ENCODE measurements at regions not wholly inside any gene's neighbourhood (a gene's known extent, or its start where the extent isn't known, plus 50 kb on each side); places are given as distances from the start of the nearest gene placed in this dataset.
"Not testable (repeated sequence)": the region's sequence is repeated elsewhere in the genome, so short reads cannot be mapped to it uniquely, and the experiment has no call there.

DNA sequence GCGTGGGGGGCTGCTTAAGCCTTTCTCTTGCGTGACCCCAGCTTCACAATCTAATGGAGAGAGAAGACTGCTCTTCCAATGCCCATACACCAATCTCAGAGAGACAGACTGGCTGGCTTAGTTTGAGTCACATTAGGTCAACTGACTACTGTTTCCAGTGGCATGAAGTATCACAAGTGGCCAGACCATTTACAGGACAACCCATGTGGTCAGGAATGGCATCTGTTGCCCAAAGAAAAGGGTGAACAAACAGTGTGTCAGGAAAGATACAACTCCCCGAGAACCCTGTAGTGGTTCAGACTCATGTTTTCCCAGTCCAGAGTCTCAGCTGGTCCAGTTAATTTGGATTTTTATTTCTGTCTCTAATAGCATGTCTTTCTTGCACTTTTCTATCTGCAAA lies 177.4 kb upstream of the IL12B start:
- DNase-seq = no peak
- peaks cover 1 to 3% of the 10 kb centered on the region in 2 donors for H3K9me3 Mint-ChIP-seq
- no peaks in the 10 kb centered on the region for H3K36me3 Mint-ChIP-seq
- no peak for ATAC-seq (replicated peaks)
- peaks cover 7 to 9% of the 10 kb centered on the region in 2 donors for H3K27me3 Mint-ChIP-seq
- H3K4me3 Mint-ChIP-seq = no peak overlapping the region
- peaks cover 3 to 4% of the 10 kb centered on the region in 2 donors for H3K4me1 Mint-ChIP-seq
- no peak overlapping the region for H3K27ac Mint-ChIP-seq

DNA sequence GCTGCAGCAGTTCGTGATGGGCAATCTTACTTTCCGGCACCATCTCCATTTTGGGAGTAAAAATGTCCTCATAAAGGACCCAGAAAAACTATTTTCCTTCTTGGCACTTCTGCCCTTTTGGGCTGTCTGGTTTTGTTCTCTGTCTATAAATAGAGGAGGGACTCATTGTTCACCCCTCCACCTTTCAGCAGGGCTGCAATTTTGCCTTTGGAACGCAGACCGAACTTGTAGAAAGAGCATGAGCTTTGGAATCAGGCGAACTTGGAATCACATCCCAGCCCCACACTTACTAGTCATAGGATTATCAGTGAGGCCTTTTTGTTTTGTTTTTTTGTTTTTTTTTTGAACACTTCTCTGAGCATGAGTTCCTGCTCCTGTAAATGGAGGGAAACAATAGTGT lies 178.1 kb upstream of the IL12B start:
- no peak overlapping the region for H3K4me3 Mint-ChIP-seq
- peaks cover 1 to 3% of the 10 kb centered on the region in 2 donors for H3K9me3 Mint-ChIP-seq
- no peaks in the 10 kb centered on the region for H3K36me3 Mint-ChIP-seq
- no peak for DNase-seq
- no peak for ATAC-seq (replicated peaks)
- H3K27me3 Mint-ChIP-seq = peaks cover 7 to 9% of the 10 kb centered on the region in 2 donors
- no peak overlapping the region for H3K27ac Mint-ChIP-seq
- H3K4me1 Mint-ChIP-seq = peaks cover 3 to 4% of the 10 kb centered on the region in 2 donors

DNA sequence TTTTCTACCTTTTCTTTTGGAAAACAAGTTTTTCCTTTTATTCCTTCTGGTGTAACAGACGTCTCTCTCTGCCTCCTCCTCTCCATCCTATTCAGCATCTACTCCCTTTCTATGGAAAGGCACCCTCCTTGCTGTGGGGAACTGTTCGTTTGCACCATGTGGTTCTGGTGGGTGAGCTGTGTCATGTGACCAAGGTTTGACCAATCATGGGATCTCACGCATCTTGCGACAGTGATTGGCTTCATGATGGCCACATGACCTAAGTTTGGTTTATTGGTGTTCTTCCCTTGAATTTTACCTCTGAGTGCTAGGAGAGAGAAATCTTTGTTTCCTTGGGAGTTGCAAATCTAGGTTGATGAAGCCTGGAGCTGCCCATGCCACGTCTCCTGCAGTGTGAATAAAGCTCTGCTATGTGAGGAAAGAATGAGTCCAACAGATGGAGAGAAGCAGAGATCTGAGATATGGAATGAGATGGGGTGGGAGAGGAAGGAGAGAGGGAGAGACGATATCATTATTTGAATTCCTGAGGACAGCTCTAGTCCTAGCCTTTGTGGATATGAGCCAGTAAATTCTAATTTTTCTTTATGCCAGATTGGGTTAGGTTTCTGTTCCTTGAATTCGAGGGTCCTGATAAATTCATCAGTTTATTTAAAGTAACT lies 178.8 kb upstream of the IL12B start:
- no peak for DNase-seq
- Mint-ChIP-seq H3K27me3 (peaks cover 9% of the 10 kb centered on the region in 2 donors), H3K4me1 (peaks cover 3 to 4% of the 10 kb centered on the region in 2 donors), H3K4me3 (no peak overlapping the region), H3K9me3 (peaks cover 1 to 3% of the 10 kb centered on the region in 2 donors), H3K27ac (no peak overlapping the region), H3K36me3 (no peaks in the 10 kb centered on the region)
- ATAC-seq (replicated peaks) = no peak

DNA sequence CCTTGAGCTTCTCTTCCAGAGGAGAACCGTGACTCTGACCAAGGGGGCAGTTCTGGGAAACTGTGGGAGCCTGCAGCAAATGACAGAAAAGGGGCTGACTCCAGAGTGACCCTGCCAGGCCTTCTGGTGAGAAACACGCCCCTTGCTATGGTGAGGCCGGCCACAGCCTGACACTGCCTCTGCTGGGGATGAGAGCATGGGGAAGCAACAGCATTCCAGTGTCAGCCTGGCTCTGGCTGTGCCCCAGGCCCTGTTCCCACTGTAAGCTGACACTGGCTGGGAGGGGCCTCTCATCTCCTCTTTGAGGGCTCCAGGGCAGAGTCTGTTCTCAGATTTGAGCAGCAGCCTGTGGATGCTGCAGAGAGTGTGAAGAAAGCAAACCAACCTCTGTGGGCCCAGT lies 180.0 kb upstream of the IL12B start:
- Mint-ChIP-seq H3K9me3 (peaks cover 1 to 3% of the 10 kb centered on the region in 2 donors), H3K4me3 (no peak overlapping the region), H3K27me3 (peaks cover 12 to 13% of the 10 kb centered on the region in 2 donors), H3K27ac (no peak overlapping the region), H3K4me1 (peaks cover 0 to 3% of the 10 kb centered on the region in 2 donors), H3K36me3 (no peaks in the 10 kb centered on the region)
- ATAC-seq (replicated peaks) = no peak
- no peak for DNase-seq

GRCh38 chr5:159511570-159511969 lies 181.3 kb upstream of the IL12B start:
- peaks cover 9 to 15% of the 10 kb centered on the region in 2 donors for H3K27me3 Mint-ChIP-seq
- no peaks in the 10 kb centered on the region for H3K36me3 Mint-ChIP-seq
- peaks cover 1 to 3% of the 10 kb centered on the region in 2 donors for H3K9me3 Mint-ChIP-seq
- ATAC-seq (replicated peaks) (no peak), DNase-seq (no peak)
- no peak overlapping the region for H3K4me3 Mint-ChIP-seq
- peaks cover 0 to 6% of the 10 kb centered on the region in 2 donors for H3K4me1 Mint-ChIP-seq
- H3K27ac Mint-ChIP-seq = no peak overlapping the region

DNA sequence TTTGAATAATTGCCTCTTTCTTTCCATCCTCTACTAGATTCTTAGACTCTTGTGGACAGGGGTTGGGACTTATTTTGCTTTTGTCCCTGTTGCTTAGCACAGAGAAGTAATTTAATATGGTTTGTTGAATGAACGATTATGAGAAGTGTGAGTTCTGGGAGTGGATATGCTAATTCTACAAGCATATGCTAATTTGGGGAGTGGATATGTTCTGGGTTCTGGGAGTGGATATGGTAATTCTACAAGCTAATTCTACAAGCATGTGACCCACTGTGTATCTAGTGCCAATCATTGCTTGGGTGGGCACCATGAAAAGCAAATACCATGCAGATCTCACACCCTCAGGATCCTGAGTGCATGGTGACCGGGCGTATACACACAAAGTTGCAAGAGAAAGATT lies 181.8 kb upstream of the IL12B start:
- no peak overlapping the region for H3K27ac Mint-ChIP-seq

DNA sequence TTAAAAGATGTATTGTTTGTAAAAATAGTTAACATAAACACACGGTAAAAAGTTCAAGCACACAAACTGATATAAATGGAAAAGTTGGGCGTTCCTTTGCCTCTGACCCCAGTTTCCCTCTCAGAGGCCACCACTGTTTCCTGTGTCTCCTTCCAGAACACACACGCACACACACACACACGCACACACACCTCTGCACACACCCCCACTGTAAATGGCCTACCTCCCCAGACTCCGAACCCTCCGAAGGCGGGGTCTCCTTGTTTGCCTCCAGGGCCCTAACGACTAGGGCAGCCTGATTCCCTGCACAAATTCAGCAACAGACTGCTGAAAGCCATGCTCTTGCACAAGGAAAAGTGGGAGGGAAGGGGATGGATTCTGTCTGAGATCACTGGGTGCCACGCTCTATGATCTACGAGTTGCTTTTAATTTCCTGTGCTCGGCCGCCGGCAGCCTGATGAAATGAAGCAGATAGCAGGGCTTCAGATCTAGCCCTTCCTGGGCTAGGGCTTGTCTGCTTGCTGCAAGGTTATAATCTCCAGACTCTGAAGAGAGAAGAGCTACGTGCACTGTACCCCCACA lies 184.0 kb upstream of the IL12B start:
- Mint-ChIP-seq H3K27ac (no peak overlapping the region), H3K4me3 (no peak overlapping the region), H3K4me1 (peaks cover 0 to 6% of the 10 kb centered on the region in 2 donors), H3K9me3 (no peaks in the 10 kb centered on the region), H3K27me3 (peaks cover 4 to 10% of the 10 kb centered on the region in 2 donors), H3K36me3 (no peaks in the 10 kb centered on the region)
- DNase-seq = no peak
- no peak for ATAC-seq (replicated peaks)

More for the DNA sequence above, 181.8 kb upstream of the IL12B start:
- DNase-seq (no peak), ATAC-seq (replicated peaks) (no peak)
- peaks cover 0 to 6% of the 10 kb centered on the region in 2 donors for H3K4me1 Mint-ChIP-seq
- peaks cover 1 to 3% of the 10 kb centered on the region in 2 donors for H3K9me3 Mint-ChIP-seq
- H3K36me3 Mint-ChIP-seq = no peaks in the 10 kb centered on the region
- no peak overlapping the region for H3K4me3 Mint-ChIP-seq
- peaks cover 9 to 15% of the 10 kb centered on the region in 2 donors for H3K27me3 Mint-ChIP-seq

- H3K27me3 Mint-ChIP-seq = peaks cover 4 to 10% of the 10 kb centered on the region in 2 donors
- no peak for DNase-seq
- ATAC-seq (replicated peaks) = peak; percentile 35 to 41
- no peaks in the 10 kb centered on the region for H3K36me3 Mint-ChIP-seq
- H3K27ac Mint-ChIP-seq = no peak overlapping the region
- no peaks in the 10 kb centered on the region for H3K9me3 Mint-ChIP-seq
- H3K4me1 Mint-ChIP-seq = peaks cover 0 to 6% of the 10 kb centered on the region in 2 donors
- H3K4me3 Mint-ChIP-seq = no peak overlapping the region
Measured at GRCh38 chr5:159515197-159515596, 184.9 kb upstream of the IL12B start.

- DNase-seq (peak; percentile 58), ATAC-seq (replicated peaks) (peak; percentile 88 to 91)
- peaks cover 0 to 6% of the 10 kb centered on the region in 2 donors for H3K4me1 Mint-ChIP-seq
- H3K4me3 Mint-ChIP-seq = no peak overlapping the region
- no peaks in the 10 kb centered on the region for H3K9me3 Mint-ChIP-seq
- H3K27me3 Mint-ChIP-seq = peaks cover 4 to 10% of the 10 kb centered on the region in 2 donors
- no peak overlapping the region for H3K27ac Mint-ChIP-seq
- no peaks in the 10 kb centered on the region for H3K36me3 Mint-ChIP-seq
Measured at GRCh38 chr5:159515909-159516415, 185.7 kb upstream of the IL12B start.

DNA sequence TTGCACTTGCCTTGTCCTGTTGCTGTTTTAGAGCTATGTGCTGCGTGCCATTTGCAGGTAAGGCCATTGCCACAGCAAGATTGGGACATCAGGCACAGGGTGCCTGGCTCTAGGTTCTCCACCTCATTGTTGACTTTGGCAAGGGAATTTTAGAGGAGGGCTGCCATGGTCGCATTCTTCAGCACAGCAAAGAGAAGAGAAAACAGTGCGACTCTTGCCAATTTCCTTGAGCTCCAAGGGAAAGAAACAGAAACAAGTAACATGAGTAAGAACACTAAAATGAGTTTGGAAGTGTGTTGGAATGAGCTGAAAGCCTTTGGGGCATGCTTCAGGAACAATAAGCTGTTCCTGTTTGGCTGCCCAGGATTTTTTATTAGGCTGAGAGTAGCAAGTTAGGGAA lies 188.1 kb upstream of the IL12B start:
- H3K27ac Mint-ChIP-seq = no peak overlapping the region
- ATAC-seq (replicated peaks) = no peak
- peaks cover 0 to 6% of the 10 kb centered on the region in 2 donors for H3K4me1 Mint-ChIP-seq
- no peaks in the 10 kb centered on the region for H3K9me3 Mint-ChIP-seq
- H3K36me3 Mint-ChIP-seq = no peaks in the 10 kb centered on the region
- no peak overlapping the region for H3K4me3 Mint-ChIP-seq
- no peak for DNase-seq
- H3K27me3 Mint-ChIP-seq = peaks cover 4 to 10% of the 10 kb centered on the region in 2 donors

GRCh38 chr5:159519365-159519764 lies 189.1 kb upstream of the IL12B start:
- peaks cover 4 to 6% of the 10 kb centered on the region in 2 donors for H3K27me3 Mint-ChIP-seq
- peaks cover 0 to 6% of the 10 kb centered on the region in 2 donors for H3K4me1 Mint-ChIP-seq
- DNase-seq (no peak), ATAC-seq (replicated peaks) (no peak)
- no peaks in the 10 kb centered on the region for H3K9me3 Mint-ChIP-seq
- H3K27ac Mint-ChIP-seq = no peak overlapping the region
- H3K4me3 Mint-ChIP-seq = no peak overlapping the region
- H3K36me3 Mint-ChIP-seq = no peaks in the 10 kb centered on the region

- Mint-ChIP-seq H3K27ac (no peak overlapping the region), H3K4me1 (peaks cover 0 to 6% of the 10 kb centered on the region in 2 donors), H3K9me3 (peaks cover 0 to 2% of the 10 kb centered on the region in 2 donors), H3K27me3 (no peaks in the 10 kb centered on the region), H3K4me3 (no peak overlapping the region), H3K36me3 (no peaks in the 10 kb centered on the region)
- ATAC-seq (replicated peaks) (no peak), DNase-seq (no peak)
Measured at GRCh38 chr5:159522841-159523240, 192.6 kb upstream of the IL12B start.

DNA sequence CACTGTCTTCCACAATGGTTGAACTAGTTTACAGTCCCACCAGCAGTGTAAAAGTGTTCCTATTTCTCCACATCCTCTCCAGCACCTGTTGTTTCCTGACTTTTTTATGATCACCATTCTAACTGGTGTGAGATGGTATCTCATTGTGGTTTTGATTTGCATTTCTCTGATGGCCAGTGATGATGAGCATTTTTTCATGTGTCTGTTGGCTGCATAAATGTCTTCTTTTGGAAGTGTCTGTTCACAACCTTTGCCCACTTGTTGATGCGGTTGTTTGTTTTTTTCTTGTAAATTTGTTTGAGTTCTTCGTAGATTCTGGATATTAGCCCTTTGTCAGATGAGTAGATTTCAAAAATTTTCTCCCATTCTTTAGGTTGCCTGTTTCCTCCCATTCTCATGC lies 194.0 kb upstream of the IL12B start:
- not testable (repeated sequence) for H3K4me1 Mint-ChIP-seq

GRCh38 chr5:159525117-159525516 lies 194.8 kb upstream of the IL12B start:
- Mint-ChIP-seq H3K27ac (no peak overlapping the region), H3K27me3 (no peaks in the 10 kb centered on the region), H3K36me3 (peaks cover 0 to 4% of the 10 kb centered on the region in 2 donors), H3K4me3 (no peak overlapping the region), H3K4me1 (peaks cover 0 to 6% of the 10 kb centered on the region in 2 donors), H3K9me3 (peaks cover 0 to 5% of the 10 kb centered on the region in 2 donors)
- DNase-seq = no peak
- ATAC-seq (replicated peaks) = no peak

More for the DNA sequence above, 194.0 kb upstream of the IL12B start:
- ATAC-seq (replicated peaks); H3K27me3 Mint-ChIP-seq; DNase-seq; H3K27ac Mint-ChIP-seq; H3K9me3 Mint-ChIP-seq; H3K4me3 Mint-ChIP-seq; H3K36me3 Mint-ChIP-seq: not testable (repeated sequence)
